WTC11 (cell line): ENCODE measurements at regions not wholly inside any gene's neighbourhood (a gene's known extent, or its start where the extent isn't known, plus 50 kb on each side); places are given as distances from the start of the nearest gene placed in this dataset.
"Not testable (repeated sequence)": the region's sequence is repeated elsewhere in the genome, so short reads cannot be mapped to it uniquely, and the experiment has no call there.

ENCODE experiments used
- ATAC-seq: fragments of 200-7000 bp; cut with Tn5 transposase; 2 replicates; pipeline ENCODE4 v1.10.0; 2021; ENCODE audit warnings: mild to moderate bottlenecking, moderate library complexity
- CTCF ChIA-PET: fragments of 300-600 bp; sonication (Branson Sonifier 250); formaldehyde crosslinking; loops from one replicate; lab custom pipeline; 2021; ENCODE audit warnings: antibody characterized with exemption; lab: Charles Lee
- POLR2A ChIA-PET: fragments of 350-600 bp; sonication (Branson Sonifier 250); formaldehyde crosslinking; loops from one replicate; lab custom pipeline; 2021; ENCODE audit warnings: antibody characterized with exemption; lab: Charles Lee
- DNase-seq: peaks from one replicate; pipeline ENCODE4 v3.0.0; 2021; ENCODE audit warnings: low spot score
- H3K27ac Mint-ChIP-seq: 2 replicates; pipeline ENCODE4 v1.8.0; 2021; ENCODE audit warnings: mixed read lengths
- H3K27me3 Mint-ChIP-seq: 2 replicates; pipeline ENCODE4 v1.8.0; 2021; ENCODE audit warnings: low read depth, mild to moderate bottlenecking, moderate library complexity, mixed read lengths
- H3K36me3 Mint-ChIP-seq: 2 replicates; pipeline ENCODE4 v1.8.0; 2021; ENCODE audit warnings: mixed read lengths
- H3K4me1 Mint-ChIP-seq: 2 replicates; pipeline ENCODE4 v1.8.0; 2022; ENCODE audit warnings: mixed read lengths
- H3K4me3 Mint-ChIP-seq: 2 replicates; pipeline ENCODE4 v1.8.0; 2021; ENCODE audit warnings: mild to moderate bottlenecking, moderate library complexity, mixed read lengths
- H3K9me3 Mint-ChIP-seq: 2 replicates; pipeline ENCODE4 v1.8.0; 2021; ENCODE audit warnings: mixed read lengths
- FOXK1 ChIP-seq: sonication (generic); formaldehyde crosslinking; IDR thresholded peaks from 2 replicates; pipeline ENCODE4 v1.8.0; 2022; ENCODE audit warnings: mild to moderate bottlenecking, moderate library complexity, missing genetic modification reagents
- GABPB1 ChIP-seq: sonication (generic); formaldehyde crosslinking; IDR thresholded peaks from 2 replicates; pipeline ENCODE4 v1.8.1; 2023; ENCODE audit warnings: mild to moderate bottlenecking, missing genetic modification reagents
- HMGA2 ChIP-seq: fragments of 250-450 bp; sonication (Bioruptor Pico); IDR thresholded peaks from 2 replicates; pipeline ENCODE4 v1.4.0; 2021; ENCODE audit warnings: mild to moderate bottlenecking, moderate library complexity
- IRF1 ChIP-seq: sonication (generic); formaldehyde crosslinking; IDR thresholded peaks from 2 replicates; pipeline ENCODE4 v1.8.0; 2023; ENCODE audit warnings: missing genetic modification reagents
- IRF2 ChIP-seq: sonication (generic); formaldehyde crosslinking; IDR thresholded peaks from 2 replicates; pipeline ENCODE4 v1.8.0; 2022; ENCODE audit warnings: low read depth, missing genetic modification reagents, borderline replicate concordance
- MXD4 ChIP-seq: fragments of 250-450 bp; sonication (Bioruptor Pico); IDR thresholded peaks from 2 replicates; pipeline ENCODE4 v1.8.0; 2021; ENCODE audit warnings: mild to moderate bottlenecking, moderate library complexity, borderline replicate concordance
- NFE2L1 ChIP-seq: sonication (generic); formaldehyde crosslinking; IDR thresholded peaks from 2 replicates; pipeline ENCODE4 v1.8.1; 2023; ENCODE audit warnings: missing genetic modification reagents
- NFYB ChIP-seq: sonication (generic); formaldehyde crosslinking; conservative IDR thresholded peaks from 2 replicates; pipeline ENCODE4 v1.8.0; 2022; ENCODE audit warnings: low read depth, missing genetic modification reagents
- NR1H2 ChIP-seq: sonication (generic); formaldehyde crosslinking; IDR thresholded peaks from 2 replicates; pipeline ENCODE4 v1.9.0; 2021; ENCODE audit warnings: mild to moderate bottlenecking, moderate library complexity, missing genetic modification reagents
- RORB ChIP-seq: fragments of 250-450 bp; sonication (Bioruptor Pico); IDR thresholded peaks from 2 replicates; pipeline ENCODE4 v1.9.0; 2021; ENCODE audit warnings: mild to moderate bottlenecking
- ZNF138 ChIP-seq: sonication (generic); formaldehyde crosslinking; conservative IDR thresholded peaks from 2 replicates; pipeline ENCODE4 v1.8.1; 2022; ENCODE audit warnings: mild to moderate bottlenecking, moderate library complexity, missing genetic modification reagents
- ZNF416 ChIP-seq: fragments of 250-450 bp; sonication (Bioruptor Pico); IDR thresholded peaks from 2 replicates; pipeline ENCODE4 v1.9.0; 2021; ENCODE audit warnings: mild to moderate bottlenecking, inconsistent platforms
- TF ChIP-seq, protein P1 (sequence below): fragments of 250-450 bp; sonication (Bioruptor Pico); IDR thresholded peaks from 2 replicates; pipeline ENCODE4 v1.9.0; 2021; ENCODE audit warnings: mild to moderate bottlenecking, borderline replicate concordance
- TF ChIP-seq, protein P2 (sequence below): sonication (generic); formaldehyde crosslinking; IDR thresholded peaks from 2 replicates; pipeline ENCODE4 v1.8.1; 2023; ENCODE audit warnings: mild to moderate bottlenecking, missing genetic modification reagents
- TF ChIP-seq, protein P3 (sequence below): sonication (generic); formaldehyde crosslinking; conservative IDR thresholded peaks from 2 replicates; pipeline ENCODE4 v1.8.1; 2023; ENCODE audit warnings: mild to moderate bottlenecking, low read depth, missing genetic modification reagents, moderate library complexity
- TF ChIP-seq, protein P4 (sequence below): sonication (generic); formaldehyde crosslinking; IDR thresholded peaks from 2 replicates; pipeline ENCODE4 v1.8.0; 2022; ENCODE audit warnings: mild to moderate bottlenecking, missing genetic modification reagents
- TF ChIP-seq, protein P5 (sequence below): fragments of 200-600 bp; IDR thresholded peaks from 2 replicates; pipeline ENCODE4 v1.8.0; 2022; ENCODE audit warnings: antibody characterized with exemption

DNA sequence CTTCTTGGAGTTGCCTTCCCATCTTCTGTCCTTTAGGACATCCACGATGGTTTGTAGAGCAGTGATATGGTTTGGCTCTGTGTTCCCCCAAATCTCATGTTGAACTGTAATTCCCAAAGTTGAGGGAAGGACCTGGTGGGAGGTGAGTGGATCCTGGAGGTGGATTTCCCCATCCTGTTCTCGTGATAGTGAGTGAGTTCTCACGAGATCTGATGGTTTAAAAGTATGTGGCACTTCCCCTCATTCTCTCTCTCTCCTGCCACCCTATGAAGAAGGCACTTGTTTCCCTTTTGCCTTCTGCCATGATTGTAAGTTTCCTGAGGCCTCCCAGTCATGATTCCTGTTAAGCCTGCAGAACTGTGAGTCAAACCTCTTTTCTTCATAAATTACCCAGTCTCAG lies 99.2 kb downstream of the BRMS1L start (continued):
- TF ChIP-seq, protein P1, sequence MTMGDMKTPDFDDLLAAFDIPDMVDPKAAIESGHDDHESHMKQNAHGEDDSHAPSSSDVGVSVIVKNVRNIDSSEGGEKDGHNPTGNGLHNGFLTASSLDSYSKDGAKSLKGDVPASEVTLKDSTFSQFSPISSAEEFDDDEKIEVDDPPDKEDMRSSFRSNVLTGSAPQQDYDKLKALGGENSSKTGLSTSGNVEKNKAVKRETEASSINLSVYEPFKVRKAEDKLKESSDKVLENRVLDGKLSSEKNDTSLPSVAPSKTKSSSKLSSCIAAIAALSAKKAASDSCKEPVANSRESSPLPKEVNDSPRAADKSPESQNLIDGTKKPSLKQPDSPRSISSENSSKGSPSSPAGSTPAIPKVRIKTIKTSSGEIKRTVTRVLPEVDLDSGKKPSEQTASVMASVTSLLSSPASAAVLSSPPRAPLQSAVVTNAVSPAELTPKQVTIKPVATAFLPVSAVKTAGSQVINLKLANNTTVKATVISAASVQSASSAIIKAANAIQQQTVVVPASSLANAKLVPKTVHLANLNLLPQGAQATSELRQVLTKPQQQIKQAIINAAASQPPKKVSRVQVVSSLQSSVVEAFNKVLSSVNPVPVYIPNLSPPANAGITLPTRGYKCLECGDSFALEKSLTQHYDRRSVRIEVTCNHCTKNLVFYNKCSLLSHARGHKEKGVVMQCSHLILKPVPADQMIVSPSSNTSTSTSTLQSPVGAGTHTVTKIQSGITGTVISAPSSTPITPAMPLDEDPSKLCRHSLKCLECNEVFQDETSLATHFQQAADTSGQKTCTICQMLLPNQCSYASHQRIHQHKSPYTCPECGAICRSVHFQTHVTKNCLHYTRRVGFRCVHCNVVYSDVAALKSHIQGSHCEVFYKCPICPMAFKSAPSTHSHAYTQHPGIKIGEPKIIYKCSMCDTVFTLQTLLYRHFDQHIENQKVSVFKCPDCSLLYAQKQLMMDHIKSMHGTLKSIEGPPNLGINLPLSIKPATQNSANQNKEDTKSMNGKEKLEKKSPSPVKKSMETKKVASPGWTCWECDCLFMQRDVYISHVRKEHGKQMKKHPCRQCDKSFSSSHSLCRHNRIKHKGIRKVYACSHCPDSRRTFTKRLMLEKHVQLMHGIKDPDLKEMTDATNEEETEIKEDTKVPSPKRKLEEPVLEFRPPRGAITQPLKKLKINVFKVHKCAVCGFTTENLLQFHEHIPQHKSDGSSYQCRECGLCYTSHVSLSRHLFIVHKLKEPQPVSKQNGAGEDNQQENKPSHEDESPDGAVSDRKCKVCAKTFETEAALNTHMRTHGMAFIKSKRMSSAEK (CRISPR knock-in tag) = no peak
- TF ChIP-seq, protein P2, sequence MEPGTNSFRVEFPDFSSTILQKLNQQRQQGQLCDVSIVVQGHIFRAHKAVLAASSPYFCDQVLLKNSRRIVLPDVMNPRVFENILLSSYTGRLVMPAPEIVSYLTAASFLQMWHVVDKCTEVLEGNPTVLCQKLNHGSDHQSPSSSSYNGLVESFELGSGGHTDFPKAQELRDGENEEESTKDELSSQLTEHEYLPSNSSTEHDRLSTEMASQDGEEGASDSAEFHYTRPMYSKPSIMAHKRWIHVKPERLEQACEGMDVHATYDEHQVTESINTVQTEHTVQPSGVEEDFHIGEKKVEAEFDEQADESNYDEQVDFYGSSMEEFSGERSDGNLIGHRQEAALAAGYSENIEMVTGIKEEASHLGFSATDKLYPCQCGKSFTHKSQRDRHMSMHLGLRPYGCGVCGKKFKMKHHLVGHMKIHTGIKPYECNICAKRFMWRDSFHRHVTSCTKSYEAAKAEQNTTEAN (CRISPR knock-in tag) = no peak
- TF ChIP-seq FOXK1 (CRISPR knock-in tag) = no peak
- no peak for TF ChIP-seq HMGA2
- TF ChIP-seq ZNF138 (CRISPR knock-in tag) = no peak
- TF ChIP-seq NR1H2 (CRISPR knock-in tag) = no peak
- no peak for TF ChIP-seq GABPB1 (CRISPR knock-in tag)
- TF ChIP-seq, protein P3, sequence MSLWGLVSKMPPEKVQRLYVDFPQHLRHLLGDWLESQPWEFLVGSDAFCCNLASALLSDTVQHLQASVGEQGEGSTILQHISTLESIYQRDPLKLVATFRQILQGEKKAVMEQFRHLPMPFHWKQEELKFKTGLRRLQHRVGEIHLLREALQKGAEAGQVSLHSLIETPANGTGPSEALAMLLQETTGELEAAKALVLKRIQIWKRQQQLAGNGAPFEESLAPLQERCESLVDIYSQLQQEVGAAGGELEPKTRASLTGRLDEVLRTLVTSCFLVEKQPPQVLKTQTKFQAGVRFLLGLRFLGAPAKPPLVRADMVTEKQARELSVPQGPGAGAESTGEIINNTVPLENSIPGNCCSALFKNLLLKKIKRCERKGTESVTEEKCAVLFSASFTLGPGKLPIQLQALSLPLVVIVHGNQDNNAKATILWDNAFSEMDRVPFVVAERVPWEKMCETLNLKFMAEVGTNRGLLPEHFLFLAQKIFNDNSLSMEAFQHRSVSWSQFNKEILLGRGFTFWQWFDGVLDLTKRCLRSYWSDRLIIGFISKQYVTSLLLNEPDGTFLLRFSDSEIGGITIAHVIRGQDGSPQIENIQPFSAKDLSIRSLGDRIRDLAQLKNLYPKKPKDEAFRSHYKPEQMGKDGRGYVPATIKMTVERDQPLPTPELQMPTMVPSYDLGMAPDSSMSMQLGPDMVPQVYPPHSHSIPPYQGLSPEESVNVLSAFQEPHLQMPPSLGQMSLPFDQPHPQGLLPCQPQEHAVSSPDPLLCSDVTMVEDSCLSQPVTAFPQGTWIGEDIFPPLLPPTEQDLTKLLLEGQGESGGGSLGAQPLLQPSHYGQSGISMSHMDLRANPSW (CRISPR knock-in tag) = no peak
- TF ChIP-seq, protein P4, sequence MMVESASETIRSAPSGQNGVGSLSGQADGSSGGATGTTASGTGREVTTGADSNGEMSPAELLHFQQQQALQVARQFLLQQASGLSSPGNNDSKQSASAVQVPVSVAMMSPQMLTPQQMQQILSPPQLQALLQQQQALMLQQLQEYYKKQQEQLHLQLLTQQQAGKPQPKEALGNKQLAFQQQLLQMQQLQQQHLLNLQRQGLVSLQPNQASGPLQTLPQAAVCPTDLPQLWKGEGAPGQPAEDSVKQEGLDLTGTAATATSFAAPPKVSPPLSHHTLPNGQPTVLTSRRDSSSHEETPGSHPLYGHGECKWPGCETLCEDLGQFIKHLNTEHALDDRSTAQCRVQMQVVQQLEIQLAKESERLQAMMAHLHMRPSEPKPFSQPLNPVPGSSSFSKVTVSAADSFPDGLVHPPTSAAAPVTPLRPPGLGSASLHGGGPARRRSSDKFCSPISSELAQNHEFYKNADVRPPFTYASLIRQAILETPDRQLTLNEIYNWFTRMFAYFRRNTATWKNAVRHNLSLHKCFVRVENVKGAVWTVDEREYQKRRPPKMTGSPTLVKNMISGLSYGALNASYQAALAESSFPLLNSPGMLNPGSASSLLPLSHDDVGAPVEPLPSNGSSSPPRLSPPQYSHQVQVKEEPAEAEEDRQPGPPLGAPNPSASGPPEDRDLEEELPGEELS = no peak

GRCh38 chr14:35922590-35922989 lies 96.5 kb downstream of the BRMS1L start:
- DNase-seq, H3K27me3 Mint-ChIP-seq, H3K9me3 Mint-ChIP-seq, H3K4me1 Mint-ChIP-seq, CTCF ChIA-PET, POLR2A ChIA-PET, ATAC-seq, H3K4me3 Mint-ChIP-seq, H3K27ac Mint-ChIP-seq, H3K36me3 Mint-ChIP-seq: not testable (repeated sequence)

GRCh38 chr14:35921745-35922144 lies 95.6 kb downstream of the BRMS1L start:
- Mint-ChIP-seq H3K4me3 (no peak overlapping the region), H3K27me3 (no peaks in the 10 kb centered on the region; the same call in 1 of the 2 replicates), H3K4me1 (no peaks in the 10 kb centered on the region), H3K36me3 (no peaks in the 10 kb centered on the region), H3K27ac (no peak overlapping the region), H3K9me3 (peaks cover 4% of the 10 kb centered on the region)
- ChIA-PET POLR2A (no interaction called here), CTCF (no interaction called here)
- ATAC-seq (no peak), DNase-seq (no peak)
- TF ChIP-seq IRF1 = no peak
- TF ChIP-seq ZNF416 (CRISPR knock-in tag) = no peak
- TF ChIP-seq MXD4 (CRISPR knock-in tag) = no peak
- TF ChIP-seq, protein P5, sequence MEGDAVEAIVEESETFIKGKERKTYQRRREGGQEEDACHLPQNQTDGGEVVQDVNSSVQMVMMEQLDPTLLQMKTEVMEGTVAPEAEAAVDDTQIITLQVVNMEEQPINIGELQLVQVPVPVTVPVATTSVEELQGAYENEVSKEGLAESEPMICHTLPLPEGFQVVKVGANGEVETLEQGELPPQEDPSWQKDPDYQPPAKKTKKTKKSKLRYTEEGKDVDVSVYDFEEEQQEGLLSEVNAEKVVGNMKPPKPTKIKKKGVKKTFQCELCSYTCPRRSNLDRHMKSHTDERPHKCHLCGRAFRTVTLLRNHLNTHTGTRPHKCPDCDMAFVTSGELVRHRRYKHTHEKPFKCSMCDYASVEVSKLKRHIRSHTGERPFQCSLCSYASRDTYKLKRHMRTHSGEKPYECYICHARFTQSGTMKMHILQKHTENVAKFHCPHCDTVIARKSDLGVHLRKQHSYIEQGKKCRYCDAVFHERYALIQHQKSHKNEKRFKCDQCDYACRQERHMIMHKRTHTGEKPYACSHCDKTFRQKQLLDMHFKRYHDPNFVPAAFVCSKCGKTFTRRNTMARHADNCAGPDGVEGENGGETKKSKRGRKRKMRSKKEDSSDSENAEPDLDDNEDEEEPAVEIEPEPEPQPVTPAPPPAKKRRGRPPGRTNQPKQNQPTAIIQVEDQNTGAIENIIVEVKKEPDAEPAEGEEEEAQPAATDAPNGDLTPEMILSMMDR = no peak
- TF ChIP-seq, protein P4 = no peak
- TF ChIP-seq IRF2 (CRISPR knock-in tag) = no peak
- no peak for TF ChIP-seq NFE2L1 (CRISPR knock-in tag)
- no peak for TF ChIP-seq NR1H2 (CRISPR knock-in tag)
- no peak for TF ChIP-seq NFYB
- TF ChIP-seq RORB (CRISPR knock-in tag) = no peak
